ENCODE measurements at regions not wholly inside any gene's neighbourhood (a gene's known extent, or its start where the extent isn't known, plus 50 kb on each side); places are given as distances from the start of the nearest gene placed in this dataset.
"Not testable (repeated sequence)": the region's sequence is repeated elsewhere in the genome, so short reads cannot be mapped to it uniquely, and the experiment has no call there.

DNA sequence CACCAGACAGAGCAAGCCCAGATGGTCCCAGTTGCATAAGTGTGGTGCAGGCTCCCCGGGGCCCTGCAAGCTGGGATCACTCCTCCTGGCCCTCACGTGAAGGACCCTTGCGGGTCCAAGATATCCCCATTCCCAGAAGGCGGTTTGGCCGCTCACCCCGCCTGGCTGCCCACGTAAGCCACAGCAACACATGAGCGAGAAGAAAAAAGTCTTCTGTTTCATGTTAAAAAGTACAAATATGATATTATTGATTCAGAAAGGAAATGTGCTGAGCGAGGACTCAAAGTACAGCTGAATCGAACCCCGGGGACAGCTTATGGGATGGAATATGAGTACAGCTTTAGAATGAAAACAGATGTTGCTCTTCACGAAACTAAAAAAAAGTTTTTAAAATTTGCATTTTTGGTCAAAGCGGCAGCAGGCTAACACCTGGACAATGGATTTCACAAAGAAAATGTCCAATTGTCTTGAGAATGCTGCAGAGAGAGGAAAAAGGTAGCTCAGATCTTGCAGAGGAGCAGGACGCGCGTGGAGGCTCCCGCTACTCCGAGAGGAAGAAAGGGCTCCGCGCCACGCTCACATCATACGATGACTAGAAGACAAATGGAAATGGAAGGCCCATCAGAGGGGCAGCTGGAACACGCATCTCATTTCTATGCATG is 427.6 kb downstream of the IRX1 start:
- DNase-seq, result no peak

DNA sequence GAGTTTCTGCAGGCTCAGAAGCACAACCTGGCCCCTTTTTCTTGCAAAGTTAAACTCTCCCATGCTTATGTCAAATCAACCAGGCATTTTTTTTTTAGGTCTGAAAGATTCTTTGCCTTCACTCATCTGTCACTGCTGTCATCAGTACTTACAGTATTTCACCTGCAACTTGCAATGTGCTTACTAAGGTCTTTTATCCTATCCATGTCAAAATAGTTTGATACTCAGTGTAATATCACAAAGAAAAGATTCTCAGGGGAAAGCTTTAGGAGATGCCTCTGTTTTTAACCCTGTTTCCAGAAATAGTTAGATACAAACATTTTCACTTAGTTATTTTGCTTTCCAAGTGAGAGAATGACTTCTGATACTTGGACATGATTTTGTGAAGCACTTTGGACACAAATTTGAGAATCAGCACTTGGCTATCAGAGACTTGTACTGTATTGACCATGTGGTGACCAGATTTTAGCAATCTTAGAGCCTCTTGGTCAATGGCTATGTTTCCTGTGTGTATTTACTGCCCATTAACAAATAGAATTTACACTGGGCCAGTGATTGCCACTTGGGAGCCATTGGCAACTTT is 428.2 kb downstream of the IRX1 start:
- DNase-seq, result no peak

DNA sequence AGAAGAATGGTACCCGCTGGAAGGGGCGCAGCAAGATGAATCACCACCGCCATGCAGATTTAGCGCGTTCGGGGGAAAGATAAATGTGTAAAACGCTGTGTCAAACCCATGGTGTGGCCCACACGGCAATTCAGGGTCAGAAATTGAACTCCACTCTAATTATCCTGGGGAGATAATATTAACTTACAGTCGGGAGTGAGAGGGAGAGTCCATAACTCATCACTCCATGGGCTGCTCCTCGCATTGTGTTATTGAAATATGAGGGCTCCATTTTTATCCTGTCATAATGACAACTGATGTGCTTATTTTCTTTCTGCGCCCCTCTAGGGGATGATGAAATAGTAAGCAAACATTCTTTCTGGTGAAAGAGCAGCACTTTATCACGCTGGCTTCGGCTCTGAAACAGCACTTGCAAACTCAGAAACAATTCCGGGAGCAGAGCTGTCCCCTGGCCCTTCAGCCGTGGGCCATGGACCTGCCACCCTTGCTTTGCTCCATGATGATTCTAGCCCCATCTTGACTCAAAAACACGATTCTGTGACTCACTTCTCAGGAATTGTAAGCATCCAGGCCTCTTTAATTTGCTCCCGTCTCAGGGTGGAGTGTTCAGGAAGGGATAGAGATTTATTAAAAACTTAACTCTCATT is 431.6 kb downstream of the IRX1 start:
- no peak for DNase-seq

DNA sequence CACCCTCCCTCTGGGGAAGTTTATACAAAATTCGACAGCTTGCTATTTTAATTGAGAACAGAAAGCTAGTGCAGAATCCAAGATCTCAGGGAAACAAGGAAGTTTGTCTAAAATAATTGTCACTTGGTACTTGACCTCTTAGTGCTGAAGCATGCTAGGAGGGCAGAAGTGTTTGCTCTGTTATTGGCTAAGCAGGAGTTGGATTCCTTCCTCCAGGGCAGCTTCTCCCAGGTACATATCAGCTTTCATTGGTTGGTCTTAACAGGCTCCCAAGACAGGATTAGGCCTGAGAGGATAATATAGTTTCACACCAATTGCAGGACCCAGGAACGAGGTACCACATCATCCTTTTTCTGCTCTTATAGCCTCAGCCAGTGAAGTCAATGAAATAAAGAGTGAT is 432.8 kb downstream of the IRX1 start:
- DNase-seq, result no peak

DNA sequence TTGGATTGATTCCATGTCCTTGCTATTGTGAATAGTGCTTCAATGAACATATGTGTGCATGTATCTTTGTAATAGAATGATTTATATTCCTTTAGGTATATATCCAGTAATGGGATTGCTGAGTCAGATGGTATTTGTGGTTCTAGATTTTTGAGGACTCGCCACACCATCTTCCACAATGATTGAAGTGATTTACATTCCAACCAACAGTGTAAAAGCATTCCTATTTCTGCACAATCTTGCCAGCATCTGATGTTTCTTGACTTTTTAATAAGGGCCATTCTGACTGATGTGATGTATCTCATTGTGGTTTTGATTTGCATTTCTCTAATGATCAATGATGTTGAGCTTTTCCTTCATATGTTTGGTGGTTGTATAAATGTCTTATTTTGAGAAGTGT is 437.9 kb downstream of the IRX1 start:
- not testable (repeated sequence) for DNase-seq

GRCh38 chr5:4036861-4037260 is 441.2 kb downstream of the IRX1 start:
- no peak for DNase-seq

DNA sequence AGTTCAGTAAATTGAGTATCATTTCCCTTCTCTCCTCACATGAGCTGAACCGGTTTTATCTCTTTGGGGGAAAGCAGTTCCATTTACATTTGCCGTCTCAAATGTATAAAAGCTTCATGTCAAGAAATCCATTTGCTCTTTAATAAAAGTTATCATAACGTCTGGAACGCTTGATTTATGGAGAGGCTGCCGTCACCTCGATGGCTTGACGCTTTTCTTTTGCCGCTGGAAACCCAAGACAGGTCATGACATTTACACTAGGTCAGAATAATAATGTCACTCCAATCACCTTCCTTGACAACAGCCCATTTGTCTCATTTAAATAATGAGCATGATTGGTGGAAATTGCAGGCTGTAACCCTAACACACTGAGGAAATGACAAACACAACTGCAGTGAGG is 443.4 kb downstream of the IRX1 start:
- DNase-seq, result no peak

DNA sequence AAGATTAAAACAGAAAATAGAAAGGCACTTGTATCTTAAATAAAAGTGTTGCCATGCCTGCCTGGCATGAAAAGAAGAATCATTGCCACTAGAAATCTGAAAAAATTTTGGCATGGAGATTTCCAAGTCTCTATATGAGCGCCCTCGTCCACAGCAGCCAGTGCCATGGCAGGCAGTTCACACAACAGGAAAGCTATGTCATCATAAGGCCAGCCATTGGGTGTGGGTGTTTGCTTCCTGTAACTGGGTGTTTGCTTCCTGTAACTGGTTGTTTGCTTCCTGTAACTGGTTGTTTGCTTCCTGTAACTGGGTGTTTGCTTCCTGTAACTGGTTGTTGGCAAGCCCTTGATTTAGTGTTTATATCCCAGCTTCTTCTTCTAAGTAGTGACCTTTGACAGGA is 446.7 kb downstream of the IRX1 start:
- DNase-seq, result no peak

DNA sequence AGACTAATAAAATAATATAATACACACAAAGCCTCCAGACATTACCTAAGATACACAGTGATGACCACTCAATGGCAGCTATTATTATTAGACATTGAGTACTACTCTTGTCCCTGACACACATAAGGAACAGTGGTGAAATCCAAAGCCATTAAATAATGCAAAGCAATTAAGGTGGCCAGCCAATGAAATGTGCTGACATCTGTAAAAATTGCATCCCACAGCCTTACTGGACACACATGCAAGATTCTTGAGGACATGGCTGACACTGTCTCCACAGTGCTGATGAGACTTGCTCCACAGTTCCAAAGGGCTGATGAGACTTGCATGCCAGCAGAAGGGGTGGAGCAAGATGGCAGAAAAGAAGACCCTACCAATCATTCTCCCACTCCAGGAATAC is 447.5 kb downstream of the IRX1 start:
- DNase-seq, result no peak

GRCh38 chr5:4044881-4045280 is 449.2 kb downstream of the IRX1 start:
- DNase-seq, result no peak

GRCh38 chr5:4048398-4048797 is 452.8 kb downstream of the IRX1 start:
- DNase-seq, result no peak

DNA sequence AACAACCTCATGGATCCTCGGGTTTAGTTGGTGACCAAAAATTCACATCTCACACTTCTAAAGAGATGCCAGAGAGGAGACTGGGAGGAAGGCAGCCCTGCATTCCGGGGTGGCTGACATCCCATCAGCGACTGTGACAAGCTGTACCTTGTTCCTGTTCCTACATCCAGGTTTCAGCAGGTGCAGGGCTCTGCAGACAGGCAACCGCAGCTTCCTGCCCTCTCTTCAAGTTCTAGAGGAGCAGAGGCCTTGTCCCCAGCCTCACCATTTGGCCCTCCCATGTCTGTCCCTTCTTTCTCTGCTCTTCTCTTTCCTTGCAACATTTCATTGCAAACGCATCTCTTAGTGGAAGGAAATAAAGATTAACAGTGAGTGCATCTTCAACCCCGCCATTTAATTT is 454.6 kb downstream of the IRX1 start:
- DNase-seq, result no peak

DNA sequence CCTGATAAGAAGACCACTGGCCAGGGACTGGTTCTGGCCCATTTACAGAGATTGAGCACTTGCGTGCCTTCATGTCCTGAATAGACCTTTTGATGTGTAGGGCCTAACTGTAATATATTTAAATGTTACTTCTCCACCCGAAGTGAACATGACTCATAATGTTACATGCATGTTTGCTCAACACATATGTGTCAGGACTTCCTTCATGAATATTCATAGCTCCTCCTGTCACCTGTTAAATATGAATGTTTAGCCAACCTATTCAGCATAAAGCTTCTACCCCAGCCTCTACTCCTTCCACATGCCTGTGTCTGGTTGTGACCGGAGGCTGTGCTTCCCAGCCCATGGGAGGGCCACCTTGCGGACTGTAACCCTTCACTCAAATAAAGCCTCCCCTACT is 457.5 kb downstream of the IRX1 start:
- DNase-seq, result no peak

DNA sequence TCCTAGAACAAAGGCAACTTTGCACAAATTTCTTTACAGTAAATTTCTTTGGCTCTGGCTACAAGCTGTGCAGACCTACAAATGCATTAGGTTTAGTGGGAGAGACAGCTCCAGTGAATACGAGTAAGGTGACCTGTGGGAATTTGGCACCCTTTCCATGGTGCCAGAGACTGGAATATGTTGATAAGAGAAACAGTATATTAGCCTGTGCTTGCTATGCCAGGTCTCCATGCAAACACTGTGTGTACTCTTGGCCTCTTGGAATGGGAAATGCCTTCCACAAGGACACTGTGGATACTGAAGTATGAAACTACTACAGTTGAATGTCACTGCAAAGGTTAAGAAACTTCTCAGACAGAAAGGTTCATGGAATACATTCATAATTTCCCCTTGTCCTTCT is 458.5 kb downstream of the IRX1 start:
- no peak for DNase-seq

GRCh38 chr5:4058899-4059298 is 463.3 kb downstream of the IRX1 start:
- DNase-seq, result no peak

DNA sequence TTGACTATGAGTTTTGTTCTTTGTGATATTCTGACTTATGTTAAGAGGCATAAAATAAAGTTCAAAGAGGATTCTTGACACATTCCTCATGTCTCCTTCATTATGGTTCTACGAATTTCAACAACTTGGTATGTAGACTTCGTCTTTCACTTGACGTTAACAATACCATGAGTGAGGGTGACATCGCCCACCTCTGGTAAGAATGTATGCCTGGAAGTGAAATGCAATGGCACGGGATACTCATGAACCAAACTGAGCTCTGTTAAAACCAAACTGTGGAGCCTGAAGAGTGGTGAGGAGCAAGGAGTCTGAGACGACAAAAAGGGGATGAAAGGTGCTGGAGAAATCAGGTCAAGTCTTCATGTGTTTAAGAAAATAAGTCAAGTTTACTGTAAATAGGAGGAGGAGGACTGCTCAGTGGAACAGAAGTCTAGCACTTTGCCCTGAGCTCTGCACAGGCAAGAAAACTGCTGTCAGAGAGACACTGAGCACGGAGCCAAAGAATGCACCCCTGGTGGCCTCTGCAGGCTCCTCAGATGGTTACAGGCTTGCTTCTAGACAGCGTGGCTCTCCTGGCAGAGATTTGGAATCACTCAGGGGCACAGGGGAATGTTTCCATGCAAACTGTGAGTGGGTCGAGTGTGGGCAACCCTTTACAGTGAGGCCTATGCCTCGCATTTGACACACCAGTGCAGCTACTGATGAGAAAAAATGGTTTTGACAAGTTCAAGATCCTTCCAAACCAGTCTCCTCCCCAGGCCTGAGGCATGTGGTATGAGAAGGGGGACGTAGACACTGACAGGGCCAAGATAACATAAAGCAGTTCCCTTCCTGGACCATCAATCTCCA is 470.1 kb downstream of the IRX1 start:
- DNase-seq, result no peak

GRCh38 chr5:4068171-4068570 is 472.5 kb downstream of the IRX1 start:
- no peak for DNase-seq

GRCh38 chr5:4078544-4078943 is 482.9 kb downstream of the IRX1 start:
- DNase-seq, result no peak

DNA sequence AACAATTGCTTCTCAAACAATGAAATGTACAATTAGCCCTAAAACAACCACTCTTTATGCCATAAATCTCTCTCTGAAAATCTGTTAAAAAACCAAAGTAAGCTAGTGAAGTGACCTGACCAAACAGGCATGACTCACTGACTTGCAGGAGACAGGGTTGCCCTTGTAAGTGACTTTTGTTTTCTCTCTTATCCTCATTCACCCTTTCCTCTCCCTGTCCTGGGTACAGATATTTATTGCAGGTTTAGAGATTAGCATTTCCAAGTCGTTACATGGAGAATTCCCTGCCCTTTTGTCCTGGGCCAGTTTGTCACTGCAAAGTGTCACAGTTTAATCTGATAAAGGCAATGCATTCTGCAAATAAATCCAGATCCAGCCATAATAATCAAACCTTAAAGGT is 484.2 kb downstream of the IRX1 start:
- DNase-seq, result no peak

DNA sequence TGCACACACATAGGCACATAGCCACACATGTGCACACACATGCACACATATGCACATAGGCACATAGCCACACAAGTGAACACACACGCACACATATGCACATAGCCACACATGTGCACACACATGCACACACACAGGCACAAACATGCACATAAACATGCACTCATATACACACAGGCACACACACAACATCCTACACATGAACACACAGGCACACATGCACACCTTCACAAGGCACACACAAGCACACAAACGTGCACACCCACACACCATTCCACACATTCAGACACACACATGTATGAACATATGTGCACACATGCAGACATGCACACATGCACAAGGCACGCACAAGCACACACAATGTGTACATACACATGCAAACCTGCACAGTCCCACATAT is 484.7 kb downstream of the IRX1 start:
- no peak for DNase-seq

DNA sequence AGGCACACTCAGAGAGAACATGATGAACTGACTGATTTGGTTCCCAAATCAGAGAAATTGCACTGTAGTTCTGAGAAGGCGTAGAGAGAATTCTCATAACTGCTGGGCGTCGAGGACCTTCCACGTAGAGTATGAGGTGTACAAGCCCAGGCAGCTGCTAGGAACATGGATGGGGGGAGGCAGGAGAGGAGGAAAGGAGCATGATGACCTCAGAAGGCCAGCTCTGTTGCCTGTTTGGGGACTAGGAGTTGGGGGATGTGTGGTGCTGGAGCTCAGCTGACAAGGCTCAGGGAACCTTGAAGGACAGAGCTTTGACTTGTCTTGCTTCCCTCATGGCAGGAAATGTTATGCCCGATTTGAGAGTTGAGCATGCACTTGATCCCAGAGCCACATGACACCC is 485.4 kb downstream of the IRX1 start:
- no peak for DNase-seq

DNA sequence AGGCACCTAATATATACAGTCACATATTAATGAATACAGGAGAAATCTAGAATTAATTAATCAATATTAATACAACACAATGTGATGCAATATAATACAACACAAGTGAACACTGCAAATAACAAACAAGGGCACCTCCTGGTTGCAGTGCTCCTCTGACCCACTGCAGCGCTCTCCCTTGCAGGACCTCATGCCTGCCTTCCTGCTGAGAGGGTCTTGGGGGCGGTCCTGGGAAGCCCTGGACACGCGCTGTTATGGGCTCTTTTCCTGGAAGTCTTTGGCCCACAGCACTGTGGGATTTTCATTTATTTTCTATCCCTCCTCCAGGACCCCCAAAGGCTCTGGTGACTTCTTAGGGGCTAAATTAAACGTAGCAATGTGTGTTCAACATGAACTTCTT is 485.8 kb downstream of the IRX1 start:
- DNase-seq, result no peak

GRCh38 chr5:4082966-4083564 is 487.4 kb downstream of the IRX1 start:
- DNase-seq, result no peak

Data from NCI-H226 (cell line).